Osteocyte (in vitro differentiated cells): ENCODE measurements at regions not wholly inside any gene's neighbourhood (a gene's known extent, or its start where the extent isn't known, plus 50 kb on each side); places are given as distances from the start of the nearest gene placed in this dataset.

Experiments used
- DNase-seq: peaks from one replicate; pipeline ENCODE4 v3.0.0; 2021; ENCODE audit warnings: mixed read lengths; ENCODE audit not compliant: unreplicated experiment; ENCODE audit errors: extremely low spot score
- H3K27ac Mint-ChIP-seq: one replicate; pipeline ENCODE4 v1.8.0; 2021; ENCODE audit warnings: mild to moderate bottlenecking, mixed read lengths; ENCODE audit not compliant: unreplicated experiment
- H3K27me3 Mint-ChIP-seq: one replicate; pipeline ENCODE4 v1.8.0; 2021; ENCODE audit warnings: mixed read lengths; ENCODE audit not compliant: unreplicated experiment
- H3K36me3 Mint-ChIP-seq: one replicate; pipeline ENCODE4 v1.8.0; 2021; ENCODE audit warnings: mixed read lengths; ENCODE audit not compliant: unreplicated experiment
- H3K4me1 Mint-ChIP-seq: one replicate; pipeline ENCODE4 v1.8.0; 2021; ENCODE audit warnings: mixed read lengths; ENCODE audit not compliant: unreplicated experiment
- H3K4me3 Mint-ChIP-seq: one replicate; pipeline ENCODE4 v1.8.0; 2021; ENCODE audit warnings: mild to moderate bottlenecking, moderate library complexity, mixed read lengths; ENCODE audit not compliant: unreplicated experiment
- H3K9me3 Mint-ChIP-seq: one replicate; pipeline ENCODE4 v1.8.0; 2021; ENCODE audit warnings: mixed read lengths; ENCODE audit not compliant: unreplicated experiment
- TF ChIP-seq, protein P1 (sequence below): fragments of 200-600 bp; sonication (generic); IDR thresholded peaks from 2 replicates; pipeline ENCODE4 v1.5.0; 2021; ENCODE audit warnings: antibody characterized with exemption, mild to moderate bottlenecking, moderate library complexity

GRCh38 chr2:37443082-37443481, 98.7 kb downstream of the QPCT start:
- H3K4me1 Mint-ChIP-seq, result no peaks in the 10 kb centered on the region
- no peaks in the 10 kb centered on the region for H3K36me3 Mint-ChIP-seq
- H3K27ac Mint-ChIP-seq, result no peak overlapping the region
- TF ChIP-seq, protein P1, sequence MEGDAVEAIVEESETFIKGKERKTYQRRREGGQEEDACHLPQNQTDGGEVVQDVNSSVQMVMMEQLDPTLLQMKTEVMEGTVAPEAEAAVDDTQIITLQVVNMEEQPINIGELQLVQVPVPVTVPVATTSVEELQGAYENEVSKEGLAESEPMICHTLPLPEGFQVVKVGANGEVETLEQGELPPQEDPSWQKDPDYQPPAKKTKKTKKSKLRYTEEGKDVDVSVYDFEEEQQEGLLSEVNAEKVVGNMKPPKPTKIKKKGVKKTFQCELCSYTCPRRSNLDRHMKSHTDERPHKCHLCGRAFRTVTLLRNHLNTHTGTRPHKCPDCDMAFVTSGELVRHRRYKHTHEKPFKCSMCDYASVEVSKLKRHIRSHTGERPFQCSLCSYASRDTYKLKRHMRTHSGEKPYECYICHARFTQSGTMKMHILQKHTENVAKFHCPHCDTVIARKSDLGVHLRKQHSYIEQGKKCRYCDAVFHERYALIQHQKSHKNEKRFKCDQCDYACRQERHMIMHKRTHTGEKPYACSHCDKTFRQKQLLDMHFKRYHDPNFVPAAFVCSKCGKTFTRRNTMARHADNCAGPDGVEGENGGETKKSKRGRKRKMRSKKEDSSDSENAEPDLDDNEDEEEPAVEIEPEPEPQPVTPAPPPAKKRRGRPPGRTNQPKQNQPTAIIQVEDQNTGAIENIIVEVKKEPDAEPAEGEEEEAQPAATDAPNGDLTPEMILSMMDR, result no peak
- H3K4me3 Mint-ChIP-seq, result no peak overlapping the region
- no peak for DNase-seq
- no peaks in the 10 kb centered on the region for H3K9me3 Mint-ChIP-seq
- peaks cover 8% of the 10 kb centered on the region for H3K27me3 Mint-ChIP-seq

DNA sequence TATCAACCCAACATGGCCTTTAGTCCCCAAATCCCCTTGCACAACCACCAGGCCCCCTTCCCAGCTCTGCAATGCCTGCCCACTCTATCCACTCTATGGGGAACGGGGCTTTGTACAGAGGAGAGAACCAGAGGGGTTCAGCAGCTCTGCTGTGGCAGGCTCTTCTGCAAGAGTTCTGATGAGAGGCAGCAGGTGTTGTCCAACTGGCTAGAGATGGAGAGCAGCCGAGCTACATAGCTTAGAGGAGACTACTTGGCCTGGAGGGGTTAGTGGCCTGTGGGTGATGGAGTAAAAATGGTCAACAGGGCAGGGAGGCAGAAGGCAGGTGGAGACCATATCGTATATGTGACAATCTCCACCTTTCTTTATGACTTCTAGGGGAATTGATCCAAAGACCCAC, 103.0 kb downstream of the QPCT start:
- DNase-seq, result no peak
- Mint-ChIP-seq H3K36me3 (peaks cover 3% of the 10 kb centered on the region), H3K27me3 (peaks cover 8% of the 10 kb centered on the region), H3K27ac (no peak overlapping the region), H3K9me3 (no peaks in the 10 kb centered on the region), H3K4me3 (no peak overlapping the region), H3K4me1 (peaks cover 4% of the 10 kb centered on the region)
- TF ChIP-seq, protein P1, result no peak

DNA sequence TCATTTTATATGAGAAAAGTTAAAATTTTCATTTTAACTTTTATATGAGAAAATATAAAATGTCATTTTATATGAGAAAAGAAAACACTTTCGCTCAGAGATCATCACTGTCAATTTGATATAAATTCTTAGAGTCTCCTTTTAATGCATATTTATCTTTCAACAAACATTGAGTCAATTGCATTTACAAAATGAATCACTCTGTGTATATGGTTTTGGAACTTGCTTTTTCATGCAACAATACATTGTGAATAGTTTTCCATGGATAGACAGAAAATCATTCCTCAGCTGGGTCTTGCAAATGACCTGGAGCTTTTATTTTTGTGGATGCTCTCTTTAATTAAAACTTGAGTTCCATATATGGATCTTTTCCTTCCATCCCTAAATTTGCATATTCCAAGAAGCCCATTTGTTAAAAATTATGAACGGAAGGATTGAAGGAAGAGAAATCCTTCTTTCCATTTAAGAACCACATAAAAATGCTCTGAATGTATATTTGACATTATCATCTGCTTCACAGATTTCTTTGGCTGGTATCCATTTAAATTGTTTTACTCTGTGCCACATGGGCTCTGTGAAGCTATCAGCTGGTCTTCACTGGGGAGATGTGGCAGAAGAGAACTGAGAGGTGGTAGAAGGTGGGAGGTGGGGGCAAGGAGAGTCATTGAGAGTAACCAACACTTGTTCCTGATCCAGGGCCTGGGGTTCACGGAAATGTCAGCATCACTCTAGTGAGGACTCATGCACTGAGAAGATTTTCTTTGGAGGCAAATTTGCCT, 104.1 kb downstream of the QPCT start:
- no peak for DNase-seq
- Mint-ChIP-seq H3K27me3 (peaks cover 8% of the 10 kb centered on the region), H3K9me3 (no peaks in the 10 kb centered on the region), H3K27ac (no peak overlapping the region), H3K36me3 (peaks cover 3% of the 10 kb centered on the region), H3K4me3 (no peak overlapping the region), H3K4me1 (peaks cover 4% of the 10 kb centered on the region)
- TF ChIP-seq, protein P1, result no peak

DNA sequence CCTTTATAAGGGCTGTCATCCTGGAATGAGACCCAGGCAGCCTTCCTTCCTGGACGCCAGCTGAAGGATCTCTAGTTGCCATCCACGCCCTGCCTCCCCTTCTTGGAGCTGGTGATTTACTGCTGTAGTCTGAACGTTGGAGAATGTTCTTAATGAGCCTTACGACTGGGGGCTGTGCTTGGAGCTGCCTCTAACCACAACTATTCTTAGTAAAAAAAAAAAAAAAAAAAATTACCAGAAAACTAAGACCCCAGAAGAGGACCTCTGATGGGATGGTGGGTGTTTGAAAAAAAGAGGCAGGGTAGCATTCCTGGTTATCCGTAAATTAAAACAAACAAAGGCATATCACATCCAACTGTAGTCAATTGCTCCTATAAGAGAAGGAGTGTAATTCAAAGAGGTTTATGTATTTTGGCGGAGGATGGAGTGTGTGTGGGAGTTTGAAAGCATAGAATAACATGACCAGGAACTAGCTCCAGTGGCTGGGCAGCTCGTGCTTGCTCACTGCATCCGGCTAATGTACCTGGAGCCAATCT, 105.4 kb downstream of the QPCT start:
- H3K4me1 Mint-ChIP-seq, result peaks cover 4% of the 10 kb centered on the region
- DNase-seq, result no peak
- peaks cover 3% of the 10 kb centered on the region for H3K36me3 Mint-ChIP-seq
- H3K27ac Mint-ChIP-seq, result no peak overlapping the region
- H3K4me3 Mint-ChIP-seq, result no peak overlapping the region
- H3K9me3 Mint-ChIP-seq, result no peaks in the 10 kb centered on the region
- TF ChIP-seq, protein P1, result no peak
- peaks cover 8% of the 10 kb centered on the region for H3K27me3 Mint-ChIP-seq

DNA sequence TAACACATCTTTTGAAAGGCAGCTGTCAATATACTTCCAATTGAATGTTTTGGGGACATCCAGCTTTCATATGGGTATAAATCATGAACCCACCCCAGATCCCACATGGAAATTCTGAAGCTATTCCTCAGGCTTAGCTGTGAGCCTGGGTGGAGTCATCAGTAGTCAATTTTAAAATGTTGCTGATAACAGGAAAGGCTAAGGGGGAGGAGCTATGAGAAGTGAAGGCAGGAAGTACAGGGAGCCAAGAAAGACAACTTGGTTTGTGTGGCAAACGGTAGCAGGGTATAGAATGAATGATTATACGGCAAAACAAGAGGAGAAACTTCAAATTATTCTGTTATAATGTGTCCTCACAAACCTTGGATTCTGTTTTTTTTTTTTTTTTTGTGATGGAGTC, 108.6 kb downstream of the QPCT start:
- H3K4me3 Mint-ChIP-seq, result no peak overlapping the region
- H3K4me1 Mint-ChIP-seq, result peaks cover 20% of the 10 kb centered on the region
- DNase-seq, result no peak
- H3K9me3 Mint-ChIP-seq, result no peaks in the 10 kb centered on the region
- peaks cover 3% of the 10 kb centered on the region for H3K36me3 Mint-ChIP-seq
- peaks cover under 1% of the 10 kb centered on the region for H3K27me3 Mint-ChIP-seq
- TF ChIP-seq, protein P1, result no peak
- no peak overlapping the region for H3K27ac Mint-ChIP-seq
